Smooth muscle cell (in vitro differentiated cells): ENCODE measurements at regions not wholly inside any gene's neighbourhood (a gene's known extent, or its start where the extent isn't known, plus 50 kb on each side); places are given as distances from the start of the nearest gene placed in this dataset.
A peak's percentile ranks its signal among the peaks of the same experiment; 100 is the strongest.
"Not testable (repeated sequence)": the region's sequence is repeated elsewhere in the genome, so short reads cannot be mapped to it uniquely, and the experiment has no call there.

Experiments
- DNase-seq: peaks from one replicate; lab custom pipeline; 2025; ENCODE audit not compliant: unreplicated experiment; lab: John Stamatoyannopoulos, UW
- H2AFZ ChIP-seq: fragments of 200-600 bp; sonication (generic); 2 replicates; pipeline ENCODE4 v1.6.0; 2016; ENCODE audit warnings: antibody characterized with exemption, low read depth, mild to moderate bottlenecking
- H3F3A ChIP-seq: fragments of 200-600 bp; sonication (generic); 2 replicates; pipeline ENCODE4 v1.6.0; 2017; ENCODE audit warnings: antibody characterized with exemption, low read depth
- H3K27ac ChIP-seq: fragments of 200-600 bp; sonication (generic); 2 replicates; pipeline ENCODE4 v1.5.1; 2016; ENCODE audit warnings: low read depth, mild to moderate bottlenecking
- H3K27me3 ChIP-seq: fragments of 200-600 bp; sonication (generic); 2 replicates; pipeline ENCODE4 v1.6.1; 2016; ENCODE audit warnings: low read depth, mild to moderate bottlenecking
- H3K36me3 ChIP-seq: fragments of 200-600 bp; sonication (generic); 2 replicates; pipeline ENCODE4 v1.5.1; 2016; ENCODE audit warnings: low read depth
- H3K4me1 ChIP-seq: fragments of 200-600 bp; sonication (generic); 2 replicates; pipeline ENCODE4 v1.5.1; 2016; ENCODE audit warnings: low read depth
- H3K4me2 ChIP-seq: fragments of 200-600 bp; sonication (generic); 2 replicates; pipeline ENCODE4 v1.6.0; 2016; ENCODE audit warnings: mild to moderate bottlenecking
- H3K4me3 ChIP-seq: fragments of 200-600 bp; sonication (generic); 2 replicates; pipeline ENCODE4 v1.5.1; 2016; ENCODE audit warnings: mild to moderate bottlenecking
- H3K79me2 ChIP-seq: fragments of 200-600 bp; sonication (generic); 2 replicates; pipeline ENCODE4 v1.6.0; 2016; ENCODE audit warnings: low read depth, mild to moderate bottlenecking
- H3K9ac ChIP-seq: fragments of 200-600 bp; sonication (generic); 2 replicates; pipeline ENCODE4 v1.6.0; 2016; ENCODE audit warnings: low read depth
- H3K9me3 ChIP-seq: fragments of 200-600 bp; sonication (generic); replicated peaks from 2 replicates; pipeline ENCODE4 v1.5.1; 2016; ENCODE audit warnings: low read depth
- H4K20me1 ChIP-seq: fragments of 200-600 bp; sonication (generic); 2 replicates; pipeline ENCODE4 v1.6.0; 2016; ENCODE audit warnings: low read depth
- CTCF ChIP-seq: fragments of 200-600 bp; sonication (generic); IDR thresholded peaks from 2 replicates; pipeline ENCODE4 v1.5.1; 2017; ENCODE audit warnings: borderline replicate concordance, mild to moderate bottlenecking, antibody characterized with exemption; ENCODE audit not compliant: insufficient read depth, poor library complexity, severe bottlenecking
- WGBS: methylation state at CpG from one replicate; pipeline ENCODE4 v1.1.7; 2016; ENCODE audit warnings: low lambda C conversion rate; 5-methylcytosine and 5-hydroxymethylcytosine counted together

- not testable (repeated sequence) for H4K20me1 ChIP-seq, H3K9ac ChIP-seq, H3K9me3 ChIP-seq, H3K27ac ChIP-seq, H3K79me2 ChIP-seq, H3K4me3 ChIP-seq, H3K4me1 ChIP-seq, H3K27me3 ChIP-seq, H3K36me3 ChIP-seq, H2AFZ ChIP-seq, H3K4me2 ChIP-seq, H3F3A ChIP-seq, DNase-seq
- 79% methylated on average over 14 of the region's 14 CpGs for WGBS
- TF ChIP-seq CTCF: peak; percentile 24
Observed at GRCh38 chr3:75604286-75604934, 59.7 kb upstream of the FRG2C start.

- not testable (repeated sequence) for H3F3A ChIP-seq
- WGBS: 86% methylated on average over 9 of the region's 9 CpGs
Observed at GRCh38 chr3:75607996-75608395, 56.1 kb upstream of the FRG2C start.

GRCh38 chr3:75609598-75609997, 54.5 kb upstream of the FRG2C start:
- not testable (repeated sequence) for H3K4me3 ChIP-seq, H3K4me2 ChIP-seq, H3K27ac ChIP-seq, H3F3A ChIP-seq, H3K27me3 ChIP-seq, H4K20me1 ChIP-seq, H2AFZ ChIP-seq, H3K9me3 ChIP-seq, H3K36me3 ChIP-seq, DNase-seq, H3K79me2 ChIP-seq, H3K4me1 ChIP-seq, H3K9ac ChIP-seq
- 72% methylated on average over 17 of the region's 26 CpGs for WGBS

More at GRCh38 chr3:75607996-75608395, 56.1 kb upstream of the FRG2C start:
- not testable (repeated sequence) for H2AFZ ChIP-seq, H3K27me3 ChIP-seq, H3K79me2 ChIP-seq, H3K27ac ChIP-seq, DNase-seq, H3K9ac ChIP-seq, H4K20me1 ChIP-seq, H3K4me1 ChIP-seq, H3K4me2 ChIP-seq, H3K9me3 ChIP-seq, H3K4me3 ChIP-seq, H3K36me3 ChIP-seq

GRCh38 chr3:75610773-75611172, 53.4 kb upstream of the FRG2C start:
- H3K36me3 ChIP-seq: no peaks in the 10 kb centered on the region
- no peak overlapping the region for H3K9ac ChIP-seq
- no peak for TF ChIP-seq CTCF
- no peak overlapping the region for H3K4me2 ChIP-seq
- no peak for DNase-seq
- no peak overlapping the region for H2AFZ ChIP-seq
- no peak overlapping the region for H3K27ac ChIP-seq
- no peak overlapping the region for H3K4me3 ChIP-seq
- H3F3A ChIP-seq: no peaks in the 10 kb centered on the region
- H3K9me3 ChIP-seq: no peaks in the 10 kb centered on the region
- 80% methylated on average over 2 of the region's 2 CpGs for WGBS
- no peaks in the 10 kb centered on the region for H3K27me3 ChIP-seq
- no peaks in the 10 kb centered on the region for H3K4me1 ChIP-seq
- H3K79me2 ChIP-seq: no peaks in the 10 kb centered on the region
- no peaks in the 10 kb centered on the region for H4K20me1 ChIP-seq

- H3K4me3 ChIP-seq, H3K9me3 ChIP-seq, DNase-seq, H3K4me1 ChIP-seq, H3F3A ChIP-seq, H2AFZ ChIP-seq, H4K20me1 ChIP-seq, H3K27me3 ChIP-seq, H3K4me2 ChIP-seq, H3K27ac ChIP-seq, H3K9ac ChIP-seq, H3K79me2 ChIP-seq, H3K36me3 ChIP-seq: not testable (repeated sequence)
- WGBS: 72% methylated on average over 25 of the region's 25 CpGs
Observed at GRCh38 chr3:75611724-75612460, 52.2 kb upstream of the FRG2C start.
